ENCODE measurements at regions not wholly inside any gene's neighbourhood (a gene's known extent, or its start where the extent isn't known, plus 50 kb on each side); places are given as distances from the start of the nearest gene placed in this dataset.
A peak's percentile ranks its signal among the peaks of the same experiment; 100 is the strongest.
"Not testable (repeated sequence)": the region's sequence is repeated elsewhere in the genome, so short reads cannot be mapped to it uniquely, and the experiment has no call there.

DNA sequence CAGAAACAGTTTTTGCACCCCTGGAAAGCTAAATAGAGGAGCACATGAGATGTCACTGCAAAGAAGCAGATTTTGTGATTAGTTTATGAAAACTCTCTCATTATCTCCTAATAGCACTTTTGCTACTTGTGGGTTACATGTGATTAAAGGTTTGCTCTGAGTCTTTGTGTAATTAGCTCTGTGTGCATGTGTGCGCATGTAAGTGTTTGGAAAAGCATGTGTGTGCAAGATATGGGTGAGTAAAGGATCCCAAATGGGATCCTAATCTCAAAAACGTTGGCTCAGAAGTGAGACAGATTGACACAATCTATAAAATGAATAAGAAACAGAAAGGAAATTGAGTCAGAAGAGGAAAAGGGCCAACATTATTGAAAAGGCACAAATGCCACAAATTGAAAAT lies 104.5 kb downstream of the SKIDA1 start:
- ChIA-PET POLR2A (no interaction called here), SMC1A (ENCODE audit: uncharacterized antibody, unreplicated experiment) (interaction anchor here (2.0 kb wide), 1 partner anchor 21 kb away, joined by 4 read pairs; no protein-coding TSS in a partner anchor), CTCF (no interaction called here), RAD21 (ENCODE audit: unreplicated experiment) (no interaction called here)
- Histone ChIP-seq H3K4me2 (ENCODE audit: control insufficient read depth, insufficient read depth) (no peak overlapping the region), H3K27me3 (replicated peaks in 1 of 2; ENCODE audit: control insufficient read depth in 2 of 2, insufficient read depth in 2 of 2, low read length in 1 of 2) (no peaks in the 10 kb centered on the region), H3K36me3 (ENCODE audit: control insufficient read depth in 2 of 2, insufficient read depth in 2 of 2, low read length in 1 of 2) (no peaks in the 10 kb centered on the region), H3K4me3 (no peak overlapping the region), H3K9ac (ENCODE audit: control insufficient read depth, insufficient read depth, low read length) (no peak overlapping the region), H3K27ac (ENCODE audit: control insufficient read depth, insufficient read depth) (no peak overlapping the region), H4K20me1 (ENCODE audit: control insufficient read depth, insufficient read depth) (no peaks in the 10 kb centered on the region), H3K79me2 (ENCODE audit: control insufficient read depth, insufficient read depth, low read length) (no peaks in the 10 kb centered on the region), H3K9me3 (replicated peaks; ENCODE audit: control insufficient read depth, insufficient read depth, low read length) (no peaks in the 10 kb centered on the region), H3K4me1 (ENCODE audit: control insufficient read depth, insufficient read depth, low read length) (no peaks in the 10 kb centered on the region), H2AFZ (ENCODE audit: control insufficient read depth, low read depth, low read length) (no peak overlapping the region)
- no TSS peak for BruUV-seq (replicated peaks)
- no peak for FAIRE-seq
- no peak for DNase-seq (ENCODE audit: low read depth, low spot score)
- intact Hi-C loops (cut with micrococcal nuclease; ENCODE audit: unreplicated experiment): no loop called here
- in situ Hi-C loops (cut with MboI): no loop called here
- WGBS (ENCODE audit: insufficient coverage, insufficient replicate concordance, low lambda C conversion rate, missing lambda C conversion rate): 46% methylated on average over 2 of the region's 2 CpGs
- ATAC-seq: no peak
- TF ChIP-seq, protein P1, sequence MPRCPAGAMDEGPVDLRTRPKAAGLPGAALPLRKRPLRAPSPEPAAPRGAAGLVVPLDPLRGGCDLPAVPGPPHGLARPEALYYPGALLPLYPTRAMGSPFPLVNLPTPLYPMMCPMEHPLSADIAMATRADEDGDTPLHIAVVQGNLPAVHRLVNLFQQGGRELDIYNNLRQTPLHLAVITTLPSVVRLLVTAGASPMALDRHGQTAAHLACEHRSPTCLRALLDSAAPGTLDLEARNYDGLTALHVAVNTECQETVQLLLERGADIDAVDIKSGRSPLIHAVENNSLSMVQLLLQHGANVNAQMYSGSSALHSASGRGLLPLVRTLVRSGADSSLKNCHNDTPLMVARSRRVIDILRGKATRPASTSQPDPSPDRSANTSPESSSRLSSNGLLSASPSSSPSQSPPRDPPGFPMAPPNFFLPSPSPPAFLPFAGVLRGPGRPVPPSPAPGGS (IDR thresholded peaks at IDR 0.05; ENCODE audit: borderline replicate concordance, insufficient read depth, low read depth, low read length, poor library complexity, severe bottlenecking): peak; percentile 57
- TF ChIP-seq DPF2 (IDR thresholded peaks at IDR 0.05): no peak

DNA sequence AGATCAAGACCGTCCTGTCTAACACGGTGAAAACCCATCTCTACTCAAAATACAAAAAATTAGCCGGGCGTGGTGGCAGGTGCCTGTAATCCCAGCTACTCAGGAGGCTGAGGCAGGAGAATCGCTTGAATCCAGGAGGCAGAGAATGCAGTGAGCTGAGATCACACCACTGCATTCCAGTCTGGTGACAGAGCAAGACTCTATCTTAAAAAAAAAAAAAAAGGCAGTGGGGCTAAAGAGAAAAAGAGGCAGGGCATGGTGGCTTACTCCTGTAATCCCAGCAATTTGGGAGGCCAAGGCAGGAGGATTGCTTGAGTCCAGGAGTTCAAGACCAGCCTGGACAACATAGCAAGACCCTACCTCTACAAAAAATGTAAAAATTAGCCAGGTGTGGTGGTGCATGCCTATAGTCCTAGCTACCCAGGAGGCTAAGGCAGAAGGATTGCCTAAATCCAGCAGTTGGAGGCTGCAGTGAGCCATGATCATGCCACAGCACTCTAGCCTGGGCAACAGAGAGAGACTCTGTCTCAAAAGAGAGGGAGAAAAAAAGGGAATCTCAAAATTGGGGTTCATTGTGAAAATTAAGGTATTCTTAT lies 106.4 kb downstream of the SKIDA1 start:
- intact Hi-C loops (cut with micrococcal nuclease; ENCODE audit: unreplicated experiment); H4K20me1 ChIP-seq (ENCODE audit: control insufficient read depth, insufficient read depth); SMC1A ChIA-PET (ENCODE audit: uncharacterized antibody, unreplicated experiment); H2AFZ ChIP-seq (ENCODE audit: control insufficient read depth, low read depth, low read length); DNase-seq (ENCODE audit: low read depth, low spot score); H3K9me3 ChIP-seq (replicated peaks; ENCODE audit: control insufficient read depth, insufficient read depth, low read length); FAIRE-seq; BruUV-seq (replicated peaks); POLR2A ChIA-PET; H3K27ac ChIP-seq (ENCODE audit: control insufficient read depth, insufficient read depth); H3K27me3 ChIP-seq (replicated peaks in 1 of 2; ENCODE audit: control insufficient read depth in 2 of 2, insufficient read depth in 2 of 2, low read length in 1 of 2); H3K9ac ChIP-seq (ENCODE audit: control insufficient read depth, insufficient read depth, low read length); H3K36me3 ChIP-seq (ENCODE audit: control insufficient read depth in 2 of 2, insufficient read depth in 2 of 2, low read length in 1 of 2); CTCF ChIA-PET; H3K4me1 ChIP-seq (ENCODE audit: control insufficient read depth, insufficient read depth, low read length); H3K4me3 ChIP-seq; H3K4me2 ChIP-seq (ENCODE audit: control insufficient read depth, insufficient read depth); in situ Hi-C loops (cut with MboI); RAD21 ChIA-PET (ENCODE audit: unreplicated experiment); H3K79me2 ChIP-seq (ENCODE audit: control insufficient read depth, insufficient read depth, low read length); ATAC-seq: not testable (repeated sequence)
- WGBS (ENCODE audit: insufficient coverage, insufficient replicate concordance, low lambda C conversion rate, missing lambda C conversion rate): 22% methylated on average over 5 of the region's 5 CpGs
